ENCODE measurements at regions not wholly inside any gene's neighbourhood (a gene's known extent, or its start where the extent isn't known, plus 50 kb on each side); places are given as distances from the start of the nearest gene placed in this dataset.
"Not testable (repeated sequence)": the region's sequence is repeated elsewhere in the genome, so short reads cannot be mapped to it uniquely, and the experiment has no call there.

DNA sequence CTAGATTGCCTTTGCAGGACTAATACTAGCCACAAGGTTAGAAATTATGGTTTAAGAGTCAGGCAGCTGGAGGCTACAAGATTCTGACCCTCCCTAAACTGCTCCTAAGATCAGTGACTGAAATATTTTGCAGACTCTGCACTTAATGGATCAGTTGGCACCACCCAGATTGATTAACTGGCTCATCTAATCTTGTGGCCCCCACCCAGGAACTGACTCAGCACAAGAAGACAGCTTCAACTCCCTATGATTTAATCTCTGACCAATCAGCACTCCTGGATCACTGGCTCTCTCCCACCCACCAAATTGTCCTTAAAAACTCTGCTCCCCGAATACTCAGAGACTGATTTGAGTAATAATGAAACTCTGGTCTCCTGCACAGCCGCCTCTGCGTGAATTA, 145.4 kb upstream of the LCORL start:
- no peak for DNase-seq

DNA sequence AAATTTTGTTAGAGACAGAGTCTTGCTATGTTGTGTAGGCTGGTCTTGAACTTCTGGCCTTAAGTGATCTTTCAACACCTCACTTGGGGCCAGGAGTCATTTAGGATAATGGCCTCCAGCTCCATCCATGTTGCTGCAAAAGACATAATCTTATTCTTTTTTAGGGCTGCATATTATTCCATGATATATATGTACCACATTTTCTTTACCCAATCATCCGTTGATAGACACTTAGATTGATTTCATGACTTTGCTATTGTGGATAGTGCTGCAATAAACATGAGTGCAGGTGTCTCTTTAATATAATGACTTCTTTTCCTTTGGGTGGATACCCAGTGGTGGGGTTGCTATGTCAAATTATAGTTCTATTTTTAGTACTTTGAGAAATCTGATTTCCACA, 140.9 kb upstream of the LCORL start:
- DNase-seq: no peak

GRCh38 chr4:18159117-18159912, 137.8 kb upstream of the LCORL start:
- not testable (repeated sequence) for DNase-seq

- DNase-seq: no peak
Observed at GRCh38 chr4:18155067-18156041, 133.8 kb upstream of the LCORL start.

DNA sequence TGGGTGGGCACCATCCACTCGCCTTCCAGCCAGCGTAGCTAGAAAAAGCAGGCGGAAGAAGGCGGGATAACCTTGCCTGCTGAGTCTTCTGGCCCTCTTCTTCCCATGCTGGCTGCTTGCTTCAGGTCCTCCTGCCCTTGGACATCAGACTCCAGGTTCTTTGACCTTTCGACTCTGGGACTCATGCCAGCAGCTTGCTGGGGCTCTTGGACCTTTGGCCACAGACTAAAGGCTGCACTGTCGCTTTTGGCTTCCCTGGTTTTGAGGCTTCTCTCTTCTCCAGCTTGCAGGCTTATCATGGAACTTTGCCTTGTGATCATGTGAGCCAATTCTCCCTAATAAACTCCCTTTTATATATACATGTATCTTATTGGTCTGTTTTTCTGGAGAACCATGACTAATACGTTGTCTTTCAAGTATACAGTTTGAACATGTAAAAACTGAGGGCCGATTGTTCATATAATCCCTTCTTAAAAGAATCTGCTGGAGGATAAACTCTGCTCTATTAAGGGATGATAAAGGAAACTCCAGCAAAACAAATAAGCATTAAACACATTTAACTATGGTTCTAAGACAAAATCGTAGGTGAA, 116.6 kb upstream of the LCORL start:
- no peak for DNase-seq

GRCh38 chr4:18134111-18134510, 112.6 kb upstream of the LCORL start:
- no peak for DNase-seq

DNA sequence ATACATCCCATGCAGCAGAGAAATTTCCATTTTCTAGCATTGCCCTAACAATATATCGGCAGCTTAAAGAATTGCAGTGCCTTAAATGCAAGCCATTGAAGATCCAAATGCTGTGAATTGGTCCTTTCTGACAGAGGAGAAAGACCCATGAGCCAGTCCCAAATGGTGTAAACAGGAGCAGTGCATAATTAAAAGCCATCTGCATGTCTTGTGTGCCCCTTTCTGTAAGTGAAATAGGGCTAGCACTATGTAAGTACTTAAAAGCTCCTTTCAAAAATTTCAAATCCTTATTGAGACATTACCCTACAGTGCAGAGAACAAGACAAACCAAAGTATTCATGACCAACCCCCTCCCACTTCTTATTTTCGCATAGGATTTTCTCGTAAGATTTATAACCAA, 108.7 kb upstream of the LCORL start:
- DNase-seq: no peak

- no peak for DNase-seq
Observed at GRCh38 chr4:18128241-18128640, 106.7 kb upstream of the LCORL start.

DNA sequence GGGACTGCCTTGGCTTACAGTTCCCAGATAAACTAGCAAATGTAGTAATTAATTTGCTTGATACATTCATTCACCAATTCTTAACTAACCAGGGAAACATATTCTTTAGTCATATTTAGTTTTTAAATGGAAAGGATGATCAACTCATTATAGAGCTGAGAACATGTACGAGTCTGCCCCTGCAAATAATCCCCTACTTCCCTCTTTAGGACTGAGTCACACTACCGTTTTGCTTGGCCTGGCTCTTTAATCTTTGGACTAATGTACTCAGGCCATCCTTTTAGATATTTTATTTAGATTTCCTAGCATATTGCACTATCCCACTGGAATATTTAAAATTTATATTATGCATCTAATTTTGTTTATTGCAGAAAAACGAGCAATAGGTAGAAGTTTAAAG, 105.5 kb upstream of the LCORL start:
- DNase-seq: no peak

GRCh38 chr4:18113710-18114331, 92.3 kb upstream of the LCORL start:
- no peak for DNase-seq

- no peak for DNase-seq
Observed at GRCh38 chr4:18111081-18111480, 89.5 kb upstream of the LCORL start.

- no peak for DNase-seq
Observed at GRCh38 chr4:18110099-18110498, 88.5 kb upstream of the LCORL start.

DNA sequence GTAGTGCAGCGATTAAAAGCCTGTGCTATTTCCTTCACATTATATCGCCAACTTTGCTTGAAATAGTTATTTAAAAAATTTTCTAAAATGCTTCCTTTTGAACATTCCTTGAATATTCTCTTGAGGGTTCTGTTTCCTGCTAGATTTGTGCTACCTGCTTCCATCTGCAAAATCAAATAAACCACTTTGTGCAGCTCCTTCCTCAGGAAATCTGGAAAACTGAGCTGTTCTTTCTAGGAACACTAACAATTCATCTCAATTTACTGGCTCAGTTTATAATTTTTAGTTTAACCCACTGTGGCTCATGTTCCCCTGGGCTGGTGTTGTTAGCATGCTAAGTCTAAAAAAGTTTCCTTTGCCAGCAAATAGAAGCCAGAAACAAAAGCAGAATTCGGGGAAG, 88.1 kb upstream of the LCORL start:
- no peak for DNase-seq

DNA sequence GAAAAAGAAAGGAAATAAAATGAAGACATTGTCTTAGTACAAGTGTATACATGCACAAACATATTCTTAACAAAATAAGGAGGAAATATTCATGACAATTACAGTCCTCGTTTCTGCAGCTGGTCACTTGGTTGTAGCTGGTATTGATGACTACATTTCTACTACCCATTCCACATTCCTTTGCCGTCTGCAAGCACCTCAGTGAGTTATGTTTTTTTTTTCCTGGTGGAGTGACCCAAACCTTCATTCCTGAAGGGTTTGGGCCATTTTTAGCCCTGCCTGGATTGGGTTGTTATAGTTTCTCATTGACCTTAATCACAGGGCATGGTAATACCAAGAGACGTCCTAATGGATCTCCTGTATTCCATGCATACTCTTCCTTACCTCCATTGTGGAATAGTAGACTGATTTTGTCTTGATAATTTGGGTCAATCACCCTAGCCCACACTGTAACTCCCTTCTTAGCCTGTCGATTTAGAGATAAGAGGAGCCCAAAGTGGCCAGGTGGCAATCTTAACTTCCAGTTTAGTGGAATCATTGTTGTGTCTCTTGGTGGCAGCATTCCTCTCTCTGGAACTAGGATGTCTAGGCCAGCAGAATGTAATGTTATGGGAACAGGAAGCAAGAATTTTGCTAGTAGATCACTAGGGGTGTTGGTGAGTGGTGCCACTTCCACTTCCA, 86.4 kb upstream of the LCORL start:
- DNase-seq: not testable (repeated sequence)

DNA sequence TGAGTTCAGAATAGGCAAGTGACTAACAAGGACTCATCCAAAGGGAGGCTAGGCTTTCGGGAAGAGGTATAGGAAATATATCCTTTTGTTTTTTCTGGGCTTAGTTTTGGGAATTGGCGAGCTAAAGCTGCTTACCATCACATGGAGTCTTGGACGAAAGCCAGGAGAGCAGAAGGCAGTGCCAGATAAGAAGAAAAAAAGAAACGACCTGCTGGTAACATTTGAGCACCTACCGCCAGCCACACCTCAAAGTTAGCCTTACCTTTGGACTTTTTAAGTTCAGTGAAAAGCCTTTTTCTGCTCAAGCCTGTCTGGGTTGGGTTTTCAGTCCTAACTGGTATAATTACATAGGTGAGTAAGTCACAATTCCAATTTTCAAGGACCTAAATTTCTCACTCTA, 85.1 kb upstream of the LCORL start:
- no peak for DNase-seq

- DNase-seq: no peak
Observed at GRCh38 chr4:18105030-18106011, 83.8 kb upstream of the LCORL start.

DNA sequence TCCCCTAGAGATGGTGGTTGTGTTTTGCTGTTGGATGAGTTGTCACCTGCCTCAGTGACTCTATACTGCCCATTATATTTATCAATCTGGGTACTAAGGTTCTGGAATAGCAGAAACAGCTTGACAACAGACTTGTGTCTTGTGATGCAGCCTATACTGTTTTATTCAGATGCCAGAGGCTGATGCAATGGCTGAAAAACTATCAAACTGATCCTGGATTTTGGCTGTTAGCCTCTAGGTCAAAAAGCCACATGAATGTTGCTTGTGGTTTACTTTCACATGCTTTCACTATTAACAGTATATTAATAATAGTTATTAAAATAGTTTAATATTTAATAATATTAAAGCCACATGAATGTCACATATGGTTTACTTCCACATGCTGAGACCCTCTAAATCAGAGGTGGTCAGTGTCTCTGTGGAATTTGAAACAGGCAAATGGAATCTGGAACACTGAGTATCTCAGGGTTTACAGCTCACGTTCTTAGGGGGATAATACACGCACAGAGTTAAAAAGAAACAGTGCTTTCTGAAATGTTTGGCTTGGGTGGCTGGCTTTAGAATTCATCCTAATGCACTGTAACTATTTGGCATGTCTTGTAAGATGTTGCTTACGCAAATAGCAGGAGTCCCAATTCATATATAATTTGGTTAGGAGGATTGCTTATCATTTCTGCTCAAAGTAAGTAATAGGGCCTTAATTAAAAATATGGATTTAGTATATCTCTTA, 82.5 kb upstream of the LCORL start:
- no peak for DNase-seq

GRCh38 chr4:18100657-18101056, 79.1 kb upstream of the LCORL start:
- DNase-seq: no peak

GRCh38 chr4:18090447-18090846, 68.9 kb upstream of the LCORL start:
- DNase-seq: not testable (repeated sequence)

DNA sequence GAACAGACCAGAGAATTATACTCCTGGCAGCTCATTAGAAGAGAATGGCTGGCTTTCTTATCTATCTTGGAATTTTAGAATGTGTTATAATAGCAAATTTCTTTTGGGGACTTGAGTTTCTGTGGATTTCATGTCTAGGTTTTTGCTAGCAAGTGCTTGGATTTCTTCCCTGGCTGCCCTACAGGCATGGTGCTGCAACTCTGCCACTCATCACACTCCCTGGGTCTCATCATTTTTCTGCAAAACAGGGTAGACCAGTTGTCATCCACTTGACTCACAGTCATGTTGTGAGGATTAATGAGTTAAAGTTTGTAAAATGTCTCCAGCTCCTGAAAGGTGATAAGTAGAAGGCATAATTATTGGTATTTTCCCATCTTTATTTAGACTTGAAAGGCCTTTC, 60.7 kb upstream of the LCORL start:
- DNase-seq: no peak

All from renal pelvis (tissue), 1 donor.